ENCODE measurements at regions not wholly inside any gene's neighbourhood (a gene's known extent, or its start where the extent isn't known, plus 50 kb on each side); places are given as distances from the start of the nearest gene placed in this dataset.

GRCh38 chr2:206368484-206368883 lies 74.8 kb upstream of the ADAM23 start:
- intact Hi-C loops (cut with micrococcal nuclease): loop anchor here (10.0 kb wide), 1 partner anchor 94 kb away; the partner anchor contains the start of gene ZDBF2
- Mint-ChIP-seq H3K4me3 (no peak overlapping the region), H3K36me3 (ENCODE audit: low read depth) (no peaks in the 10 kb centered on the region), H3K27ac (peak overlapping the region; percentile 86), H3K9me3 (peaks cover 20% of the 10 kb centered on the region), H3K27me3 (peaks cover 2% of the 10 kb centered on the region), H3K4me1 (ENCODE audit: low read depth) (peaks cover 25% of the 10 kb centered on the region)

- no peaks in the 10 kb centered on the region for H3K36me3 Mint-ChIP-seq (ENCODE audit: low read depth)
- H3K9me3 Mint-ChIP-seq: peaks cover 26% of the 10 kb centered on the region
- H3K27ac Mint-ChIP-seq: peak overlapping the region; percentile 86
- intact Hi-C loops (cut with micrococcal nuclease): loop anchor here (10.0 kb wide), 1 partner anchor 94 kb away; the partner anchor contains the start of gene ZDBF2
- H3K4me3 Mint-ChIP-seq: no peak overlapping the region
- H3K4me1 Mint-ChIP-seq (ENCODE audit: low read depth): peaks cover 25% of the 10 kb centered on the region
- peaks cover 3% of the 10 kb centered on the region for H3K27me3 Mint-ChIP-seq
Observed at GRCh38 chr2:206368933-206369569, 74.3 kb upstream of the ADAM23 start.

GRCh38 chr2:206375956-206376355 lies 67.4 kb upstream of the ADAM23 start:
- Mint-ChIP-seq H3K9me3 (peaks cover 40% of the 10 kb centered on the region), H3K4me3 (no peak overlapping the region), H3K27ac (no peak overlapping the region), H3K4me1 (ENCODE audit: low read depth) (peaks cover 11% of the 10 kb centered on the region), H3K36me3 (ENCODE audit: low read depth) (no peaks in the 10 kb centered on the region), H3K27me3 (peaks cover 1% of the 10 kb centered on the region)
- intact Hi-C loops (cut with micrococcal nuclease): no loop called here

GRCh38 chr2:206378835-206379234 lies 64.5 kb upstream of the ADAM23 start:
- H3K27ac Mint-ChIP-seq: no peak overlapping the region
- H3K36me3 Mint-ChIP-seq (ENCODE audit: low read depth): no peaks in the 10 kb centered on the region
- intact Hi-C loops (cut with micrococcal nuclease): no loop called here
- H3K4me1 Mint-ChIP-seq (ENCODE audit: low read depth): peaks cover 11% of the 10 kb centered on the region
- H3K27me3 Mint-ChIP-seq: no peaks in the 10 kb centered on the region
- H3K4me3 Mint-ChIP-seq: no peak overlapping the region
- H3K9me3 Mint-ChIP-seq: peaks cover 22% of the 10 kb centered on the region

- Mint-ChIP-seq H3K27ac (no peak overlapping the region), H3K9me3 (peaks cover 18% of the 10 kb centered on the region), H3K4me1 (ENCODE audit: low read depth) (peaks cover 11% of the 10 kb centered on the region), H3K4me3 (no peak overlapping the region), H3K36me3 (ENCODE audit: low read depth) (no peaks in the 10 kb centered on the region), H3K27me3 (no peaks in the 10 kb centered on the region)
- intact Hi-C loops (cut with micrococcal nuclease): no loop called here
Observed at GRCh38 chr2:206379266-206379665, 64.1 kb upstream of the ADAM23 start.

- Mint-ChIP-seq H3K9me3 (peaks cover 18% of the 10 kb centered on the region), H3K27ac (no peak overlapping the region), H3K4me3 (no peak overlapping the region), H3K36me3 (ENCODE audit: low read depth) (no peaks in the 10 kb centered on the region), H3K4me1 (ENCODE audit: low read depth) (peaks cover 11% of the 10 kb centered on the region), H3K27me3 (no peaks in the 10 kb centered on the region)
- intact Hi-C loops (cut with micrococcal nuclease): no loop called here
Observed at GRCh38 chr2:206379886-206380285, 63.4 kb upstream of the ADAM23 start.

- H3K4me3 Mint-ChIP-seq: no peak overlapping the region
- intact Hi-C loops (cut with micrococcal nuclease): no loop called here
- H3K36me3 Mint-ChIP-seq (ENCODE audit: low read depth): no peaks in the 10 kb centered on the region
- peaks cover 3% of the 10 kb centered on the region for H3K9me3 Mint-ChIP-seq
- peaks cover 11% of the 10 kb centered on the region for H3K4me1 Mint-ChIP-seq (ENCODE audit: low read depth)
- no peak overlapping the region for H3K27ac Mint-ChIP-seq
- H3K27me3 Mint-ChIP-seq: no peaks in the 10 kb centered on the region
Observed at GRCh38 chr2:206381881-206382280, 61.5 kb upstream of the ADAM23 start.

- Mint-ChIP-seq H3K27ac (no peak overlapping the region), H3K4me3 (no peak overlapping the region), H3K27me3 (no peaks in the 10 kb centered on the region), H3K9me3 (no peaks in the 10 kb centered on the region), H3K36me3 (ENCODE audit: low read depth) (no peaks in the 10 kb centered on the region), H3K4me1 (ENCODE audit: low read depth) (peaks cover 11% of the 10 kb centered on the region)
- intact Hi-C loops (cut with micrococcal nuclease): no loop called here
Observed at GRCh38 chr2:206383669-206384068, 59.7 kb upstream of the ADAM23 start.

GRCh38 chr2:206387808-206388207 lies 55.5 kb upstream of the ADAM23 start:
- intact Hi-C loops (cut with micrococcal nuclease): no loop called here
- Mint-ChIP-seq H3K36me3 (ENCODE audit: low read depth) (no peaks in the 10 kb centered on the region), H3K9me3 (no peaks in the 10 kb centered on the region), H3K4me1 (ENCODE audit: low read depth) (no peaks in the 10 kb centered on the region), H3K4me3 (no peak overlapping the region), H3K27ac (no peak overlapping the region), H3K27me3 (no peaks in the 10 kb centered on the region)

- Mint-ChIP-seq H3K4me1 (ENCODE audit: low read depth) (no peaks in the 10 kb centered on the region), H3K9me3 (peaks cover 4% of the 10 kb centered on the region), H3K27ac (no peak overlapping the region), H3K36me3 (ENCODE audit: low read depth) (no peaks in the 10 kb centered on the region), H3K4me3 (no peak overlapping the region), H3K27me3 (no peaks in the 10 kb centered on the region)
- intact Hi-C loops (cut with micrococcal nuclease): no loop called here
Observed at GRCh38 chr2:206388698-206389097, 54.6 kb upstream of the ADAM23 start.

- Mint-ChIP-seq H3K4me1 (ENCODE audit: low read depth) (no peaks in the 10 kb centered on the region), H3K27me3 (no peaks in the 10 kb centered on the region), H3K4me3 (no peak overlapping the region), H3K36me3 (ENCODE audit: low read depth) (no peaks in the 10 kb centered on the region), H3K27ac (no peak overlapping the region), H3K9me3 (peaks cover 8% of the 10 kb centered on the region)
- intact Hi-C loops (cut with micrococcal nuclease): no loop called here
Observed at GRCh38 chr2:206389164-206389563, 54.2 kb upstream of the ADAM23 start.

GRCh38 chr2:206390181-206390580 lies 53.2 kb upstream of the ADAM23 start:
- no peaks in the 10 kb centered on the region for H3K4me1 Mint-ChIP-seq (ENCODE audit: low read depth)
- no peak overlapping the region for H3K4me3 Mint-ChIP-seq
- intact Hi-C loops (cut with micrococcal nuclease): loop anchor here (2.0 to 10.0 kb wide), 2 partner anchors 169 to 385 kb away; no protein-coding TSS in a partner anchor
- H3K27me3 Mint-ChIP-seq: no peaks in the 10 kb centered on the region
- H3K27ac Mint-ChIP-seq: no peak overlapping the region
- H3K36me3 Mint-ChIP-seq (ENCODE audit: low read depth): no peaks in the 10 kb centered on the region
- H3K9me3 Mint-ChIP-seq: peaks cover 16% of the 10 kb centered on the region

- Mint-ChIP-seq H3K27me3 (no peaks in the 10 kb centered on the region), H3K27ac (no peak overlapping the region), H3K4me3 (no peak overlapping the region), H3K36me3 (ENCODE audit: low read depth) (no peaks in the 10 kb centered on the region), H3K4me1 (ENCODE audit: low read depth) (no peaks in the 10 kb centered on the region), H3K9me3 (peaks cover 16% of the 10 kb centered on the region)
- intact Hi-C loops (cut with micrococcal nuclease): loop anchor here (10.0 kb wide), 1 partner anchor 383 kb away; no protein-coding TSS in a partner anchor
Observed at GRCh38 chr2:206392118-206392517, 51.2 kb upstream of the ADAM23 start.
